ENCODE measurements at regions not wholly inside any gene's neighbourhood (a gene's known extent, or its start where the extent isn't known, plus 50 kb on each side); places are given as distances from the start of the nearest gene placed in this dataset.

GRCh38 chr20:56689318-56689717, 60.2 kb downstream of the TFAP2C start:
- TF ChIP-seq CTCF (IDR thresholded peaks at IDR 0.05; ENCODE audit: insufficient read depth, low read depth, low read length, missing control alignments): no peak
- no peak overlapping the region for H3K4me3 ChIP-seq (ENCODE audit: low read depth, low read length)
- no peak for DNase-seq (ENCODE audit: low read depth)

GRCh38 chr20:56689852-56690485, 60.9 kb downstream of the TFAP2C start:
- no peak overlapping the region for H3K4me3 ChIP-seq (ENCODE audit: low read depth, low read length)
- TF ChIP-seq CTCF (IDR thresholded peaks at IDR 0.05; ENCODE audit: insufficient read depth, low read depth, low read length, missing control alignments): no peak
- no peak for DNase-seq (ENCODE audit: low read depth)

GRCh38 chr20:56690531-56691175, 61.5 kb downstream of the TFAP2C start:
- no peak for DNase-seq (ENCODE audit: low read depth)
- no peak for TF ChIP-seq CTCF (IDR thresholded peaks at IDR 0.05; ENCODE audit: insufficient read depth, low read depth, low read length, missing control alignments)
- no peak overlapping the region for H3K4me3 ChIP-seq (ENCODE audit: low read depth, low read length)

- H3K4me3 ChIP-seq (ENCODE audit: low read depth, low read length): no peak overlapping the region
- no peak for DNase-seq (ENCODE audit: low read depth)
- TF ChIP-seq CTCF (IDR thresholded peaks at IDR 0.05; ENCODE audit: insufficient read depth, low read depth, low read length, missing control alignments): no peak
Observed at GRCh38 chr20:56691325-56691998, 62.4 kb downstream of the TFAP2C start.

GRCh38 chr20:56693217-56693616, 64.1 kb downstream of the TFAP2C start:
- H3K4me3 ChIP-seq (ENCODE audit: low read depth, low read length): no peak overlapping the region
- DNase-seq (ENCODE audit: low read depth): no peak
- TF ChIP-seq CTCF (IDR thresholded peaks at IDR 0.05; ENCODE audit: insufficient read depth, low read depth, low read length, missing control alignments): no peak

GRCh38 chr20:56697476-56697875, 68.4 kb downstream of the TFAP2C start:
- no peak for DNase-seq (ENCODE audit: low read depth)
- no peak for TF ChIP-seq CTCF (IDR thresholded peaks at IDR 0.05; ENCODE audit: insufficient read depth, low read depth, low read length, missing control alignments)
- H3K4me3 ChIP-seq (ENCODE audit: low read depth, low read length): no peak overlapping the region
